ENCODE measurements at regions not wholly inside any gene's neighbourhood (a gene's known extent, or its start where the extent isn't known, plus 50 kb on each side); places are given as distances from the start of the nearest gene placed in this dataset.
A peak's percentile ranks its signal among the peaks of the same experiment; 100 is the strongest.
"Not testable (repeated sequence)": the region's sequence is repeated elsewhere in the genome, so short reads cannot be mapped to it uniquely, and the experiment has no call there.

GRCh38 chr12:131463174-131463573, 247.7 kb upstream of the SFSWAP start:
- no peak for DNase-seq

GRCh38 chr12:131464081-131464480, 246.8 kb upstream of the SFSWAP start:
- no peak for DNase-seq

- DNase-seq = no peak
Measured at GRCh38 chr12:131466306-131466705, 244.6 kb upstream of the SFSWAP start.

- no peak for DNase-seq
Measured at GRCh38 chr12:131466932-131467331, 244.0 kb upstream of the SFSWAP start.

GRCh38 chr12:131468206-131468605, 242.7 kb upstream of the SFSWAP start:
- DNase-seq = no peak

GRCh38 chr12:131469945-131470344, 240.9 kb upstream of the SFSWAP start:
- not testable (repeated sequence) for DNase-seq

- no peak for DNase-seq
Measured at GRCh38 chr12:131471271-131471905, 239.5 kb upstream of the SFSWAP start.

GRCh38 chr12:131471946-131472732, 238.8 kb upstream of the SFSWAP start:
- no peak for DNase-seq

- DNase-seq = no peak
Measured at GRCh38 chr12:131473261-131473660, 237.6 kb upstream of the SFSWAP start.

GRCh38 chr12:131473741-131474709, 236.9 kb upstream of the SFSWAP start:
- no peak for DNase-seq

- DNase-seq = not testable (repeated sequence)
Measured at GRCh38 chr12:131475012-131475411, 235.9 kb upstream of the SFSWAP start.

- no peak for DNase-seq
Measured at GRCh38 chr12:131477613-131478012, 233.3 kb upstream of the SFSWAP start.

GRCh38 chr12:131478468-131478867, 232.4 kb upstream of the SFSWAP start:
- DNase-seq = no peak

GRCh38 chr12:131482199-131482598, 228.7 kb upstream of the SFSWAP start:
- DNase-seq = no peak

GRCh38 chr12:131482686-131483085, 228.2 kb upstream of the SFSWAP start:
- DNase-seq = no peak

- no peak for DNase-seq
Measured at GRCh38 chr12:131486451-131487230, 224.2 kb upstream of the SFSWAP start.

- peak in 1 of 2 donors; percentile 28 for DNase-seq
Measured at GRCh38 chr12:131487388-131488124, 223.3 kb upstream of the SFSWAP start.

GRCh38 chr12:131489718-131490117, 221.2 kb upstream of the SFSWAP start:
- no peak for DNase-seq

GRCh38 chr12:131491155-131491554, 219.7 kb upstream of the SFSWAP start:
- DNase-seq = no peak

- DNase-seq = no peak
Measured at GRCh38 chr12:131491916-131492490, 218.9 kb upstream of the SFSWAP start.

Data from CD4-positive, alpha-beta T cell treated with Interferon alpha-2 for 1 hour (primary cell).